HepG2 (cell line): ENCODE measurements at regions not wholly inside any gene's neighbourhood (a gene's known extent, or its start where the extent isn't known, plus 50 kb on each side); places are given as distances from the start of the nearest gene placed in this dataset.

Experiments
- ATAC-seq: fragments of 200-7000 bp; cut with Tn5 transposase; 3 replicates; pipeline ENCODE4 v1.9.1; 2020; ENCODE audit warnings: mild to moderate bottlenecking, moderate library complexity
- BruUV-seq: library from RNA; stranded (reverse); fragments of 400-500 nt; replicated peaks from 2 replicates; lab custom pipeline; 2021; lab: Mats Ljungman, UMichigan
- CTCF ChIA-PET: fragments of 300-600 bp; formaldehyde crosslinking; extraction: SDS; loops from one replicate; lab custom pipeline; 2021; ENCODE audit warnings: low total read pairs, inconsistent platforms, low intra/inter-chr PET ratio; lab: Yijun Ruan, JAX
- POLR2A ChIA-PET: fragments of 350-600 bp; sonication (Branson Sonifier 250); formaldehyde crosslinking; loops from one replicate; lab custom pipeline; 2020; ENCODE audit warnings: antibody characterized with exemption, inconsistent platforms; lab: Yijun Ruan, JAX
- DNase-seq: peaks from one replicate; pipeline ENCODE4 v3.0.0-alpha.2; 2015; ENCODE audit warnings: low spot score
- FAIRE-seq: peaks from 3 replicates; lab custom pipeline; 2011; peaks lifted over from hg19 to GRCh38; lab: Jason Lieb, UNC
- H2AFZ ChIP-seq: one replicate; pipeline ENCODE4 v1.6.1; 2011; ENCODE audit warnings: low read length, inconsistent platforms
- H3K27ac ChIP-seq: fragments of 300-600 bp; 3 replicates; pipeline ENCODE4 v1.8.0; 2011; ENCODE audit warnings: mixed run types, mild to moderate bottlenecking, mixed read lengths, low read length, inconsistent platforms; ENCODE audit not compliant: insufficient read depth; ENCODE audit errors: extremely low read length
- H3K27me3 ChIP-seq, 2 experiments: fragments of 200-600 bp in 1 of 2; 2 replicates in 1 of 2; 3 replicates in 1 of 2; pipeline versions ENCODE4 v1.6.0 to v1.8.0; 2011; ENCODE audit warnings: low read length in 2 of 2, mild to moderate bottlenecking in 2 of 2, moderate library complexity in 2 of 2, inconsistent platforms in 1 of 2; ENCODE audit not compliant: insufficient read depth in 2 of 2, control insufficient read depth in 1 of 2
- H3K36me3 ChIP-seq, 2 experiments: fragments of 200-600 bp in 1 of 2; replicated peaks in 1 of 2; 2 replicates in 1 of 2; 3 replicates in 1 of 2; pipeline versions ENCODE4 v1.5.1 to v1.8.0; 2011; ENCODE audit warnings: low read length in 2 of 2, inconsistent platforms in 1 of 2; ENCODE audit not compliant: insufficient read depth in 2 of 2, control insufficient read depth in 1 of 2
- H3K4me1 ChIP-seq: 2 replicates; pipeline ENCODE4 v1.5.1; 2012; ENCODE audit warnings: low read length, inconsistent platforms; ENCODE audit not compliant: insufficient read depth
- H3K4me2 ChIP-seq: 2 replicates; pipeline ENCODE4 v1.6.0; 2011; ENCODE audit warnings: low read depth, low read length, inconsistent platforms
- H3K4me3 ChIP-seq, 3 experiments: fragments of 200-600 bp in 1 of 3; sonication (generic), shearing (Covaris generic) in 1 of 3; replicated peaks in 1 of 3; 2 replicates each; pipeline ENCODE4 v1.5.1; 2011 to 2016; ENCODE audit warnings: low read length in 3 of 3, inconsistent platforms in 2 of 3, low read depth in 2 of 3, mild to moderate bottlenecking in 2 of 3, control low read depth in 1 of 3, mixed read lengths in 1 of 3; ENCODE audit not compliant: insufficient read depth in 1 of 3
- H3K79me2 ChIP-seq: one replicate; pipeline ENCODE4 v1.6.1; 2011; ENCODE audit warnings: low read length, inconsistent platforms; ENCODE audit not compliant: insufficient read depth
- H3K9ac ChIP-seq: 2 replicates; pipeline ENCODE4 v1.6.0; 2011; ENCODE audit warnings: mild to moderate bottlenecking, low read depth, low read length, inconsistent platforms; ENCODE audit not compliant: insufficient read depth
- H3K9me3 ChIP-seq: 2 replicates; pipeline ENCODE4 v1.5.1; 2012; ENCODE audit warnings: mild to moderate bottlenecking, low read length
- H4K20me1 ChIP-seq: 2 replicates; pipeline ENCODE4 v1.6.0; 2011; ENCODE audit warnings: inconsistent platforms, mild to moderate bottlenecking, low read length, moderate library complexity; ENCODE audit not compliant: insufficient read depth
- CHCHD3 ChIP-seq: sonication (generic); formaldehyde crosslinking; IDR thresholded peaks from 2 replicates; pipeline ENCODE4 v1.8.0; 2022; ENCODE audit warnings: mild to moderate bottlenecking, missing genetic modification reagents, moderate library complexity
- FOXO1 ChIP-seq: sonication (generic); formaldehyde crosslinking; IDR thresholded peaks from 2 replicates; pipeline ENCODE4 v1.4.0; 2020; ENCODE audit warnings: missing genetic modification reagents
- MATR3 ChIP-seq: sonication (generic); formaldehyde crosslinking; IDR thresholded peaks from 2 replicates; pipeline ENCODE4 v1.4.0; 2020; ENCODE audit warnings: missing genetic modification reagents
- MXI1 ChIP-seq: IDR thresholded peaks from 3 replicates; pipeline ENCODE4 v1.6.1; 2012; ENCODE audit warnings: low read depth, low read length, inconsistent platforms, borderline replicate concordance
- SMAD3 ChIP-seq: sonication (generic); formaldehyde crosslinking; IDR thresholded peaks from 2 replicates; pipeline ENCODE4 v1.4.0; 2020; ENCODE audit warnings: missing genetic modification reagents
- TAF1 ChIP-seq: sonication (generic); formaldehyde crosslinking; IDR thresholded peaks from 2 replicates; pipeline ENCODE4 v1.4.0; 2020; ENCODE audit warnings: missing genetic modification reagents
- TEAD3 ChIP-seq: optimal IDR thresholded peaks from 2 replicates; pipeline ENCODE3; 2016; ENCODE audit warnings: borderline replicate concordance
- ZNF225 ChIP-seq: sonication (generic); formaldehyde crosslinking; IDR thresholded peaks from 2 replicates; pipeline ENCODE4 v1.4.0; 2020; ENCODE audit warnings: mild to moderate bottlenecking, missing genetic modification reagents
- ZNF724P ChIP-seq: sonication (generic); formaldehyde crosslinking; IDR thresholded peaks from 2 replicates; pipeline ENCODE4 v1.8.0; 2022; ENCODE audit warnings: missing genetic modification reagents, borderline replicate concordance
- WGBS: methylation state at CpG from one replicate; pipeline ENCODE4 v1.1.6; 2017; ENCODE audit warnings: low lambda C conversion rate; 5-methylcytosine and 5-hydroxymethylcytosine counted together
- in situ Hi-C: cut with HindIII; loops from 2 replicates; pipeline ENCODE4 v1.10.0; 2017; ENCODE audit warnings: low pct_unique_long_range_greater_than_20kb; ENCODE audit not compliant: extremely low pct_ligation_motif_present
- intact Hi-C: fragments of 100-400 bp; cut with micrococcal nuclease; formaldehyde crosslinking; loops from one replicate; pipeline ENCODE4 v1.10.0; 2022; ENCODE audit not compliant: unreplicated experiment
- TF ChIP-seq, protein P1 (sequence below): sonication (generic); formaldehyde crosslinking; IDR thresholded peaks from 2 replicates; pipeline ENCODE4 v1.8.1; 2023; ENCODE audit warnings: mild to moderate bottlenecking, missing genetic modification reagents
- TF ChIP-seq, protein P2 (sequence below): sonication (generic); formaldehyde crosslinking; IDR thresholded peaks from 2 replicates; pipeline ENCODE4 v1.8.1; 2023; ENCODE audit warnings: mild to moderate bottlenecking, missing genetic modification reagents, borderline replicate concordance
- TF ChIP-seq, protein P3 (sequence below): IDR thresholded peaks from 2 replicates; pipeline ENCODE4 v1.6.1; 2016; ENCODE audit warnings: low read depth, missing genetic modification reagents, missing compliant biosample characterization

DNA sequence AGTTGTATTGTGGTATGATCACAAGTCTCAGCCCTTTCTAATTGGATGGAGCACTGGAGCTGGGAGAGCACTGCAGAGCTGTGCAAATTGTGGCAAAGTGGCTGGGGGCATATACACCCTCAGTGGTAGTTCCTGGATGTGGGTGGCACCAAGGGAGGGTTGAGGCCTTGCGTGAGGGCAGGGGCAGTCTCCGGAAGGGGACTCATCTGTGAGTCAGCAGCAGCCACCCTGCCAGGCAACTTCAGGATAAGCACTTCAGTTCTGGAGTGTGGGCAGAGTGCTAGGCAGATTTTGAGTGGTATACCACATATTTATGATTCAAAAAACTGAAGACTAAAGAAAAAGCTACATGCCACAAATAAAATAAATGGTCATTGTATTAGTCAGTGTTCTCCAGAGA lies 210.5 kb downstream of the ETV1 start (continued):
- TF ChIP-seq CHCHD3 (CRISPR knock-in tag), result no peak

DNA sequence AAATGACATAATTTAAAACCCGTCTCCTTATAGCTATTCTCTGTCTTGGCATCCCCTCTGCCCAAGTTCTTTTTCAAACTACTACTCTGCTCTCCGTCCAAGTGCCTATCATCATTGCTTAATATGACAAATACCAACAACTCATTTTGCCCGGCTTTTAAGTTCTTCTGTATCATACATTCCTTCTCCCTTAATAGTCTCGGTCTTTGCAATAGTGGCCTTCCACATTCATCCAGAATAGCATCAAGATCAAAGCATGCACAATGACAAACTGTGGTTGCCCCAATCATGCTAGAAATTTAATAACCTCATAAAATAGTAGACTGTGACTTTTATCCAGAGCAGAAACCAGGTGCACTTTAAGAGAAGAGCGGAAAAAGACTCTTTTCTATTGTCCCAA lies 198.9 kb downstream of the ETV1 start:
- no peak for TF ChIP-seq FOXO1 (CRISPR knock-in tag)
- no peaks in the 10 kb centered on the region for H3K4me1 ChIP-seq
- no peak overlapping the region for H3K4me2 ChIP-seq
- no peak overlapping the region for H2AFZ ChIP-seq
- DNase-seq, result no peak
- no peaks in the 10 kb centered on the region for H3K36me3 ChIP-seq
- no TSS peak for BruUV-seq
- ChIA-PET POLR2A (no interaction called here), CTCF (no interaction called here)
- peaks cover 64% of the 10 kb centered on the region for H3K9me3 ChIP-seq
- H3K9ac ChIP-seq, result no peak overlapping the region
- intact Hi-C loops, result no loop called here
- in situ Hi-C loops, result no loop called here
- H3K79me2 ChIP-seq, result no peaks in the 10 kb centered on the region
- H3K27me3 ChIP-seq, result no peaks in the 10 kb centered on the region
- 2% methylated on average over 5 of the region's 5 CpGs for WGBS
- H3K4me3 ChIP-seq, result no peak overlapping the region
- no peaks in the 10 kb centered on the region for H4K20me1 ChIP-seq
- no peak overlapping the region for H3K27ac ChIP-seq
- no peak for ATAC-seq
- FAIRE-seq, result no peak

DNA sequence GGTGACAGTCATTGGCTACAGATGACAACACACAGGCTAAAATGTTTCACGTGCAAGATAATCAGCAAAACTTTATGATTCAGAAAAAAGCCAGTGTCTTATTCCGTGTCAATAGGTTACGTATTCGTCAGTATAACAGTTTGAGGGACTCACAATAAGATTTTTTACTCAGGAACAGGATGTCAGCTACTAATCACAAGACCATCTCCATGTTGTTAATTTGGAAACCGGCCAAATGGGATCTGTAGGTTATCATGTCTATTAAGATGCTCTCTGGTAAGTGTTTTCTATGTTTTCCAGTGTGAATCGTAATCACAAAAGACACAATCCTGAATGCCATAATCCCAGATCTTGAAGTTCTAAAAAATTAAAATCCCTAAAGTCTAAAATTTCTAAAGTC lies 197.3 kb downstream of the ETV1 start:
- Histone ChIP-seq H3K9ac (no peak overlapping the region), H3K27ac (no peak overlapping the region), H3K27me3 (no peaks in the 10 kb centered on the region), H3K36me3 (no peaks in the 10 kb centered on the region), H3K79me2 (no peaks in the 10 kb centered on the region), H4K20me1 (no peaks in the 10 kb centered on the region), H3K9me3 (peaks cover 72% of the 10 kb centered on the region), H2AFZ (no peak overlapping the region), H3K4me1 (no peaks in the 10 kb centered on the region), H3K4me3 (no peak overlapping the region), H3K4me2 (no peak overlapping the region)
- in situ Hi-C loops (no loop called here), intact Hi-C loops (no loop called here)
- 9% methylated on average over 6 of the region's 6 CpGs for WGBS
- POLR2A ChIA-PET, result no interaction called here
- BruUV-seq, result no TSS peak
- CTCF ChIA-PET, result no interaction called here
- no peak for ATAC-seq
- DNase-seq, result no peak
- FAIRE-seq, result no peak
- no peak for TF ChIP-seq TEAD3
- TF ChIP-seq, protein P1, sequence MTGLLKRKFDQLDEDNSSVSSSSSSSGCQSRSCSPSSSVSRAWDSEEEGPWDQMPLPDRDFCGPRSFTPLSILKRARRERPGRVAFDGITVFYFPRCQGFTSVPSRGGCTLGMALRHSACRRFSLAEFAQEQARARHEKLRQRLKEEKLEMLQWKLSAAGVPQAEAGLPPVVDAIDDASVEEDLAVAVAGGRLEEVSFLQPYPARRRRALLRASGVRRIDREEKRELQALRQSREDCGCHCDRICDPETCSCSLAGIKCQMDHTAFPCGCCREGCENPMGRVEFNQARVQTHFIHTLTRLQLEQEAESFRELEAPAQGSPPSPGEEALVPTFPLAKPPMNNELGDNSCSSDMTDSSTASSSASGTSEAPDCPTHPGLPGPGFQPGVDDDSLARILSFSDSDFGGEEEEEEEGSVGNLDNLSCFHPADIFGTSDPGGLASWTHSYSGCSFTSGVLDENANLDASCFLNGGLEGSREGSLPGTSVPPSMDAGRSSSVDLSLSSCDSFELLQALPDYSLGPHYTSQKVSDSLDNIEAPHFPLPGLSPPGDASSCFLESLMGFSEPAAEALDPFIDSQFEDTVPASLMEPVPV, result no peak
- no peak for TF ChIP-seq ZNF225 (CRISPR knock-in tag)
- TF ChIP-seq SMAD3 (CRISPR knock-in tag), result no peak
- TF ChIP-seq, protein P2, sequence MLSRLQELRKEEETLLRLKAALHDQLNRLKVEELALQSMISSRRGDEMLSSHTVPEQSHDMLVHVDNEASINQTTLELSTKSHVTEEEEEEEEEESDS (CRISPR knock-in tag), result no peak
- TF ChIP-seq MXI1, result no peak
- no peak for TF ChIP-seq ZNF724P (CRISPR knock-in tag)
- TF ChIP-seq TAF1, result no peak
- TF ChIP-seq MATR3 (CRISPR knock-in tag), result no peak
- TF ChIP-seq, protein P3, sequence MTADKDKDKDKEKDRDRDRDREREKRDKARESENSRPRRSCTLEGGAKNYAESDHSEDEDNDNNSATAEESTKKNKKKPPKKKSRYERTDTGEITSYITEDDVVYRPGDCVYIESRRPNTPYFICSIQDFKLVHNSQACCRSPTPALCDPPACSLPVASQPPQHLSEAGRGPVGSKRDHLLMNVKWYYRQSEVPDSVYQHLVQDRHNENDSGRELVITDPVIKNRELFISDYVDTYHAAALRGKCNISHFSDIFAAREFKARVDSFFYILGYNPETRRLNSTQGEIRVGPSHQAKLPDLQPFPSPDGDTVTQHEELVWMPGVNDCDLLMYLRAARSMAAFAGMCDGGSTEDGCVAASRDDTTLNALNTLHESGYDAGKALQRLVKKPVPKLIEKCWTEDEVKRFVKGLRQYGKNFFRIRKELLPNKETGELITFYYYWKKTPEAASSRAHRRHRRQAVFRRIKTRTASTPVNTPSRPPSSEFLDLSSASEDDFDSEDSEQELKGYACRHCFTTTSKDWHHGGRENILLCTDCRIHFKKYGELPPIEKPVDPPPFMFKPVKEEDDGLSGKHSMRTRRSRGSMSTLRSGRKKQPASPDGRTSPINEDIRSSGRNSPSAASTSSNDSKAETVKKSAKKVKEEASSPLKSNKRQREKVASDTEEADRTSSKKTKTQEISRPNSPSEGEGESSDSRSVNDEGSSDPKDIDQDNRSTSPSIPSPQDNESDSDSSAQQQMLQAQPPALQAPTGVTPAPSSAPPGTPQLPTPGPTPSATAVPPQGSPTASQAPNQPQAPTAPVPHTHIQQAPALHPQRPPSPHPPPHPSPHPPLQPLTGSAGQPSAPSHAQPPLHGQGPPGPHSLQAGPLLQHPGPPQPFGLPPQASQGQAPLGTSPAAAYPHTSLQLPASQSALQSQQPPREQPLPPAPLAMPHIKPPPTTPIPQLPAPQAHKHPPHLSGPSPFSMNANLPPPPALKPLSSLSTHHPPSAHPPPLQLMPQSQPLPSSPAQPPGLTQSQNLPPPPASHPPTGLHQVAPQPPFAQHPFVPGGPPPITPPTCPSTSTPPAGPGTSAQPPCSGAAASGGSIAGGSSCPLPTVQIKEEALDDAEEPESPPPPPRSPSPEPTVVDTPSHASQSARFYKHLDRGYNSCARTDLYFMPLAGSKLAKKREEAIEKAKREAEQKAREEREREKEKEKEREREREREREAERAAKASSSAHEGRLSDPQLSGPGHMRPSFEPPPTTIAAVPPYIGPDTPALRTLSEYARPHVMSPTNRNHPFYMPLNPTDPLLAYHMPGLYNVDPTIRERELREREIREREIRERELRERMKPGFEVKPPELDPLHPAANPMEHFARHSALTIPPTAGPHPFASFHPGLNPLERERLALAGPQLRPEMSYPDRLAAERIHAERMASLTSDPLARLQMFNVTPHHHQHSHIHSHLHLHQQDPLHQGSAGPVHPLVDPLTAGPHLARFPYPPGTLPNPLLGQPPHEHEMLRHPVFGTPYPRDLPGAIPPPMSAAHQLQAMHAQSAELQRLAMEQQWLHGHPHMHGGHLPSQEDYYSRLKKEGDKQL (CRISPR knock-in tag), result no peak
